A549 (cell line): ENCODE measurements at regions not wholly inside any gene's neighbourhood (a gene's known extent, or its start where the extent isn't known, plus 50 kb on each side); places are given as distances from the start of the nearest gene placed in this dataset.

Source experiments
- ATAC-seq, 2 experiments: fragments of 200-7000 bp in 1 of 2; fragments of >200 bp in 1 of 2; cut with Nextera tagmentation in 1 of 2; cut with Tn5 transposase in 1 of 2; 3 replicates each; pipeline versions ENCODE4 v1.8.0 to v1.9.1; 2018 to 2020; ENCODE audit warnings: mild to moderate bottlenecking in 1 of 2, moderate library complexity in 1 of 2
- CTCF ChIA-PET: fragments of 300-600 bp; sonication (Branson Sonifier 250); formaldehyde crosslinking; extraction: SDS; loops from one replicate; lab custom pipeline; 2021; ENCODE audit warnings: antibody characterized with exemption, inconsistent platforms; lab: Yijun Ruan, JAX
- POLR2A ChIA-PET: fragments of 350-600 bp; formaldehyde crosslinking; extraction: SDS; loops from one replicate; lab custom pipeline; 2021; ENCODE audit warnings: antibody characterized with exemption, inconsistent platforms; lab: Yijun Ruan, JAX
- DNase-seq, 2 experiments: peaks; one replicate each; pipeline versions ENCODE4 v3.0.0 to v3.0.0-alpha.2; 2011 to 2016; ENCODE audit warnings: low read depth in 1 of 2, low spot score in 1 of 2
- FAIRE-seq: peaks from 2 replicates; lab custom pipeline; 2011; peaks lifted over from hg19 to GRCh38; lab: Jason Lieb, UNC
- H3K27ac ChIP-seq, 2 experiments: fragments of >200 bp; sonication (Bioruptor Twin); formaldehyde crosslinking; 3 replicates each; pipeline ENCODE4 v1.5.1; 2016 to 2017
- H3K4me1 ChIP-seq: fragments of >200 bp; sonication (Bioruptor Twin); formaldehyde crosslinking; 3 replicates; pipeline ENCODE4 v1.6.1; 2016
- H3K4me2 ChIP-seq: fragments of >200 bp; sonication (Bioruptor Twin); formaldehyde crosslinking; 3 replicates; pipeline ENCODE4 v1.6.1; 2016
- H3K4me3 ChIP-seq: fragments of >200 bp; sonication (Bioruptor Twin); formaldehyde crosslinking; 3 replicates; pipeline ENCODE4 v1.5.1; 2016
- H3K9me3 ChIP-seq: fragments of >200 bp; sonication (Bioruptor Twin); formaldehyde crosslinking; 3 replicates; pipeline ENCODE4 v1.6.1; 2016
- BHLHE40 ChIP-seq: IDR thresholded peaks from 2 replicates; pipeline ENCODE4 v1.6.1; 2012; ENCODE audit warnings: low read depth, low read length, inconsistent platforms
- CHD2 ChIP-seq: fragments of 150-350 bp; IDR thresholded peaks from 2 replicates; pipeline ENCODE4 v1.6.1; 2014; ENCODE audit warnings: low read length; ENCODE audit not compliant: partially characterized antibody
- CHD4 ChIP-seq: fragments of 200-600 bp; sonication (generic); IDR thresholded peaks from 2 replicates; pipeline ENCODE4 v1.6.1; 2016; ENCODE audit warnings: antibody characterized with exemption, mild to moderate bottlenecking, borderline replicate concordance
- EHF ChIP-seq: fragments of 250-450 bp; sonication (Bioruptor Pico); IDR thresholded peaks from 2 replicates; pipeline ENCODE4 v1.5.0; 2020; ENCODE audit warnings: mild to moderate bottlenecking
- FOXS1 ChIP-seq: fragments of 250-450 bp; sonication (Bioruptor Pico); IDR thresholded peaks from 2 replicates; pipeline ENCODE4 v1.5.0; 2020; ENCODE audit warnings: mild to moderate bottlenecking, moderate library complexity
- HEYL ChIP-seq: fragments of 250-450 bp; sonication (Bioruptor Pico); IDR thresholded peaks from 2 replicates; pipeline ENCODE4 v1.8.0; 2021; ENCODE audit warnings: mild to moderate bottlenecking, moderate library complexity
- HOXA7 ChIP-seq: fragments of 250-450 bp; sonication (Bioruptor Pico); IDR thresholded peaks from 2 replicates; pipeline ENCODE4 v1.5.0; 2020; ENCODE audit warnings: mild to moderate bottlenecking, moderate library complexity
- MAFK ChIP-seq: fragments of 450-650 bp; IDR thresholded peaks from 2 replicates; pipeline ENCODE4 v1.6.1; 2014; ENCODE audit not compliant: partially characterized antibody
- NFE2L2 ChIP-seq: fragments of 150-350 bp; conservative IDR thresholded peaks from 2 replicates; pipeline ENCODE4 v1.6.1; 2014; ENCODE audit warnings: low read length
- POLR2AphosphoS2 ChIP-seq: conservative IDR thresholded peaks from 2 replicates; pipeline ENCODE4 v1.6.1; 2012; ENCODE audit warnings: low read length, improper control_type of control experiment, inconsistent platforms
- RNF2 ChIP-seq: fragments of 200-600 bp; sonication (generic); IDR thresholded peaks from 2 replicates; pipeline ENCODE4 v1.6.1; 2016; ENCODE audit warnings: low read depth, mild to moderate bottlenecking, antibody characterized with exemption, moderate library complexity, borderline replicate concordance
- SMC3 ChIP-seq: fragments of >200 bp; sonication (Bioruptor Twin); formaldehyde crosslinking; IDR thresholded peaks from 3 replicates; pipeline ENCODE4 v1.6.1; 2018; ENCODE audit warnings: inconsistent platforms
- ZC3H11A ChIP-seq: fragments of 450-650 bp; IDR thresholded peaks from 2 replicates; pipeline ENCODE4 v1.6.1; 2014; ENCODE audit warnings: antibody characterized with exemption, mild to moderate bottlenecking
- WGBS: methylation state at CpG from one replicate; pipeline ENCODE4 v1.1.6; 2017; ENCODE audit errors: missing lambda C conversion rate; 5-methylcytosine and 5-hydroxymethylcytosine counted together
- TF ChIP-seq, protein P1 (sequence below): fragments of >200 bp; sonication (Bioruptor Twin); formaldehyde crosslinking; IDR thresholded peaks from 3 replicates; pipeline ENCODE4 v1.5.1; 2016
- TF ChIP-seq, protein P2 (sequence below): fragments of 200-600 bp; sonication (generic); IDR thresholded peaks from 2 replicates; pipeline ENCODE4 v1.6.1; 2016; ENCODE audit warnings: antibody characterized with exemption, mild to moderate bottlenecking, moderate library complexity
- TF ChIP-seq, protein P3 (sequence below): IDR thresholded peaks from 2 replicates; pipeline ENCODE4 v1.6.1; 2012
- TF ChIP-seq, protein P4 (sequence below): IDR thresholded peaks from 2 replicates; pipeline ENCODE4 v1.6.1; 2012
- TF ChIP-seq, protein P5 (sequence below): fragments of 250-450 bp; sonication (Bioruptor Pico); IDR thresholded peaks from 2 replicates; pipeline ENCODE4 v1.5.0; 2021; ENCODE audit warnings: mild to moderate bottlenecking, moderate library complexity, borderline replicate concordance
- TF ChIP-seq, protein P6 (sequence below): fragments of 250-450 bp; sonication (Bioruptor Pico); IDR thresholded peaks from 2 replicates; pipeline ENCODE4 v1.5.0; 2020; ENCODE audit warnings: low read depth, mild to moderate bottlenecking, moderate library complexity

DNA sequence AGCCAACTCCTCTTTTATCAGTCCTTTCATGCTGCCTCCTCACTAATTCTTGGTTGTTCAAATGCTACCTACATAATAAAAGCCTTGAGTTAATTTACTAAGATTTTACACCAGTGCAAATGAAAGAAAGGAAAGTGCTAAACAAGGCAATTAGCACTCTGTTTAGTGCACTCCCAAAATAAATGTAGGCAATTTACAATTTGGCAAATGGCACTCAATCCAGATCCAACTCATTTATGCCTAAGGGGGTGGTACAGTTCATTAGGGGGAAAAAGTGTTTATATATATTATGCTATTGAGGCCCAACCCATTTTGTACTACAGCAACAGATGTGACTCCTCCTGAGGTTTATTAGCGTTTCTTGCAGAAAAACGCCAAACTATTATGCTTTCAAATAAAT is 370.1 kb downstream of the NR2F2 start:
- Histone ChIP-seq H3K4me2 (no peak overlapping the region), H3K27ac (no peak overlapping the region), H3K4me1 (no peaks in the 10 kb centered on the region), H3K9me3 (no peaks in the 10 kb centered on the region), H3K4me3 (no peak overlapping the region)
- POLR2A ChIA-PET = no interaction called here
- no peak for DNase-seq
- CTCF ChIA-PET = no interaction called here
- no peak for FAIRE-seq
- TF ChIP-seq SMC3 = no peak
- TF ChIP-seq RNF2 = no peak
- no peak for TF ChIP-seq EHF (CRISPR knock-in tag)
- no peak for TF ChIP-seq MAFK
- TF ChIP-seq, protein P1, sequence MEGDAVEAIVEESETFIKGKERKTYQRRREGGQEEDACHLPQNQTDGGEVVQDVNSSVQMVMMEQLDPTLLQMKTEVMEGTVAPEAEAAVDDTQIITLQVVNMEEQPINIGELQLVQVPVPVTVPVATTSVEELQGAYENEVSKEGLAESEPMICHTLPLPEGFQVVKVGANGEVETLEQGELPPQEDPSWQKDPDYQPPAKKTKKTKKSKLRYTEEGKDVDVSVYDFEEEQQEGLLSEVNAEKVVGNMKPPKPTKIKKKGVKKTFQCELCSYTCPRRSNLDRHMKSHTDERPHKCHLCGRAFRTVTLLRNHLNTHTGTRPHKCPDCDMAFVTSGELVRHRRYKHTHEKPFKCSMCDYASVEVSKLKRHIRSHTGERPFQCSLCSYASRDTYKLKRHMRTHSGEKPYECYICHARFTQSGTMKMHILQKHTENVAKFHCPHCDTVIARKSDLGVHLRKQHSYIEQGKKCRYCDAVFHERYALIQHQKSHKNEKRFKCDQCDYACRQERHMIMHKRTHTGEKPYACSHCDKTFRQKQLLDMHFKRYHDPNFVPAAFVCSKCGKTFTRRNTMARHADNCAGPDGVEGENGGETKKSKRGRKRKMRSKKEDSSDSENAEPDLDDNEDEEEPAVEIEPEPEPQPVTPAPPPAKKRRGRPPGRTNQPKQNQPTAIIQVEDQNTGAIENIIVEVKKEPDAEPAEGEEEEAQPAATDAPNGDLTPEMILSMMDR = no peak
- no peak for TF ChIP-seq CHD2
- TF ChIP-seq, protein P2, sequence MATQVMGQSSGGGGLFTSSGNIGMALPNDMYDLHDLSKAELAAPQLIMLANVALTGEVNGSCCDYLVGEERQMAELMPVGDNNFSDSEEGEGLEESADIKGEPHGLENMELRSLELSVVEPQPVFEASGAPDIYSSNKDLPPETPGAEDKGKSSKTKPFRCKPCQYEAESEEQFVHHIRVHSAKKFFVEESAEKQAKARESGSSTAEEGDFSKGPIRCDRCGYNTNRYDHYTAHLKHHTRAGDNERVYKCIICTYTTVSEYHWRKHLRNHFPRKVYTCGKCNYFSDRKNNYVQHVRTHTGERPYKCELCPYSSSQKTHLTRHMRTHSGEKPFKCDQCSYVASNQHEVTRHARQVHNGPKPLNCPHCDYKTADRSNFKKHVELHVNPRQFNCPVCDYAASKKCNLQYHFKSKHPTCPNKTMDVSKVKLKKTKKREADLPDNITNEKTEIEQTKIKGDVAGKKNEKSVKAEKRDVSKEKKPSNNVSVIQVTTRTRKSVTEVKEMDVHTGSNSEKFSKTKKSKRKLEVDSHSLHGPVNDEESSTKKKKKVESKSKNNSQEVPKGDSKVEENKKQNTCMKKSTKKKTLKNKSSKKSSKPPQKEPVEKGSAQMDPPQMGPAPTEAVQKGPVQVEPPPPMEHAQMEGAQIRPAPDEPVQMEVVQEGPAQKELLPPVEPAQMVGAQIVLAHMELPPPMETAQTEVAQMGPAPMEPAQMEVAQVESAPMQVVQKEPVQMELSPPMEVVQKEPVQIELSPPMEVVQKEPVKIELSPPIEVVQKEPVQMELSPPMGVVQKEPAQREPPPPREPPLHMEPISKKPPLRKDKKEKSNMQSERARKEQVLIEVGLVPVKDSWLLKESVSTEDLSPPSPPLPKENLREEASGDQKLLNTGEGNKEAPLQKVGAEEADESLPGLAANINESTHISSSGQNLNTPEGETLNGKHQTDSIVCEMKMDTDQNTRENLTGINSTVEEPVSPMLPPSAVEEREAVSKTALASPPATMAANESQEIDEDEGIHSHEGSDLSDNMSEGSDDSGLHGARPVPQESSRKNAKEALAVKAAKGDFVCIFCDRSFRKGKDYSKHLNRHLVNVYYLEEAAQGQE = no peak
- no peak for ATAC-seq
- WGBS = 20% methylated on average over 2 of the region's 2 CpGs

DNA sequence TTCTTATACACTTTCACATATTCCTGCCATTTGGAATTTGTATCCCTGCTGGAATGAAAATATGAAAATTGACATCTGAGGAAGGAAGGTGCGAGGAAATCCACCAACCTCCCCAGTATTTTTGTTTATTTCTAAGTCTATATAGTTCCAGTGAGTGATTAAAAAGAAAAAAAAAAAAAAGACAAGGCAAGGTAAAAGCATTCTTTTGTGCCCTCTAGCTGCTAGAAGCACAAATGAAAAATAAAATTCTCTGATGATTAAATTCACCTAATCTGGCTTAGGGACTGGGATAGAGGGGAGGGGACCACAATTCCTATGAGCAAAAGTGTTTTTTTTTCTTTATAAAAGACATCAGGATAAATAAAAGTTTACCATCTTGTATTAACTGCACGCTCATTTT is 370.9 kb downstream of the NR2F2 start:
- POLR2A ChIA-PET = no interaction called here
- CTCF ChIA-PET = interaction anchor here (1.3 to 1.6 kb wide), 3 partner anchors 13 to 32 kb away, joined by 3 to 5 read pairs (median 3); no protein-coding TSS in a partner anchor
- Histone ChIP-seq H3K4me3 (no peak overlapping the region), H3K27ac (no peak overlapping the region), H3K9me3 (no peaks in the 10 kb centered on the region), H3K4me1 (no peaks in the 10 kb centered on the region), H3K4me2 (no peak overlapping the region)
- no peak for ATAC-seq
- no peak for DNase-seq
- no peak for FAIRE-seq
- WGBS = 2% methylated on average over 2 of the region's 2 CpGs
- TF ChIP-seq, protein P3, sequence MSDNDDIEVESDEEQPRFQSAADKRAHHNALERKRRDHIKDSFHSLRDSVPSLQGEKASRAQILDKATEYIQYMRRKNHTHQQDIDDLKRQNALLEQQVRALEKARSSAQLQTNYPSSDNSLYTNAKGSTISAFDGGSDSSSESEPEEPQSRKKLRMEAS = no peak
- TF ChIP-seq, protein P4, sequence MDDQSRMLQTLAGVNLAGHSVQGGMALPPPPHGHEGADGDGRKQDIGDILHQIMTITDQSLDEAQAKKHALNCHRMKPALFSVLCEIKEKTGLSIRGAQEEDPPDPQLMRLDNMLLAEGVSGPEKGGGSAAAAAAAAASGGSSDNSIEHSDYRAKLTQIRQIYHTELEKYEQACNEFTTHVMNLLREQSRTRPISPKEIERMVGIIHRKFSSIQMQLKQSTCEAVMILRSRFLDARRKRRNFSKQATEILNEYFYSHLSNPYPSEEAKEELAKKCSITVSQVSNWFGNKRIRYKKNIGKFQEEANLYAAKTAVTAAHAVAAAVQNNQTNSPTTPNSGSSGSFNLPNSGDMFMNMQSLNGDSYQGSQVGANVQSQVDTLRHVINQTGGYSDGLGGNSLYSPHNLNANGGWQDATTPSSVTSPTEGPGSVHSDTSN = no peak
- TF ChIP-seq FOXS1 (CRISPR knock-in tag) (no peak), CHD4 (no peak), ZC3H11A (no peak), HOXA7 (CRISPR knock-in tag) (no peak), POLR2AphosphoS2 (no peak), HEYL (no peak), NFE2L2 (no peak), BHLHE40 (no peak), SMC3 (no peak)
- TF ChIP-seq, protein P1 = no peak
- TF ChIP-seq, protein P5, sequence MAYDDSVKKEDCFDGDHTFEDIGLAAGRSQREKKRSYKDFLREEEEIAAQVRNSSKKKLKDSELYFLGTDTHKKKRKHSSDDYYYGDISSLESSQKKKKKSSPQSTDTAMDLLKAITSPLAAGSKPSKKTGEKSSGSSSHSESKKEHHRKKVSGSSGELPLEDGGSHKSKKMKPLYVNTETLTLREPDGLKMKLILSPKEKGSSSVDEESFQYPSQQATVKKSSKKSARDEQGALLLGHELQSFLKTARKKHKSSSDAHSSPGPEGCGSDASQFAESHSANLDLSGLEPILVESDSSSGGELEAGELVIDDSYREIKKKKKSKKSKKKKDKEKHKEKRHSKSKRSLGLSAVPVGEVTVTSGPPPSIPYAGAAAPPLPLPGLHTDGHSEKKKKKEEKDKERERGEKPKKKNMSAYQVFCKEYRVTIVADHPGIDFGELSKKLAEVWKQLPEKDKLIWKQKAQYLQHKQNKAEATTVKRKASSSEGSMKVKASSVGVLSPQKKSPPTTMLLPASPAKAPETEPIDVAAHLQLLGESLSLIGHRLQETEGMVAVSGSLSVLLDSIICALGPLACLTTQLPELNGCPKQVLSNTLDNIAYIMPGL = no peak
- TF ChIP-seq, protein P6, sequence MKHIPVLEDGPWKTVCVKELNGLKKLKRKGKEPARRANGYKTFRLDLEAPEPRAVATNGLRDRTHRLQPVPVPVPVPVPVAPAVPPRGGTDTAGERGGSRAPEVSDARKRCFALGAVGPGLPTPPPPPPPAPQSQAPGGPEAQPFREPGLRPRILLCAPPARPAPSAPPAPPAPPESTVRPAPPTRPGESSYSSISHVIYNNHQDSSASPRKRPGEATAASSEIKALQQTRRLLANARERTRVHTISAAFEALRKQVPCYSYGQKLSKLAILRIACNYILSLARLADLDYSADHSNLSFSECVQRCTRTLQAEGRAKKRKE = no peak
- TF ChIP-seq, protein P2 = no peak
